Dermis blood vessel endothelial cell (primary cell): ENCODE measurements at regions not wholly inside any gene's neighbourhood (a gene's known extent, or its start where the extent isn't known, plus 50 kb on each side); places are given as distances from the start of the nearest gene placed in this dataset.
"Not testable (repeated sequence)": the region's sequence is repeated elsewhere in the genome, so short reads cannot be mapped to it uniquely, and the experiment has no call there.

Experiments used
- DNase-seq: peaks from one replicate; pipeline ENCODE4 v3.0.0; 2010

DNA sequence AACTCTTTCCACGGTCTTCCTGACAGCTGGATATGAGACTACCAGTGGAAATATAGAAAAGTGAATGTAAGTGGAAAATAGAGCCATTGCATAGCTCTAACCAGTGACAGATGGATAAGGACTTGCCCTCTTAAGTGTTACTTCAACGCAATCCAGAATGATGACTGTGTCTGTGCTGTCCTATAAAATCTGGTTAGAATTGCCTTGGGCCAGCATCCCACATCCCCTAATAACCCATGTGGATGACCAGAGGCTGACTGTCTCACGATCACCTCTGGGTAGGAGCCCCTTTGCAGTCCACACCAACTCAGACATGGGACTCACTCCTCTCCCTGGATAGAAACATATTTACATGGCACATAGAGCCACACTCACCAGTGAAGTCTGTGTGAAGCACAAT lies 186.6 kb downstream of the C1D start:
- DNase-seq = no peak

GRCh38 chr2:67877301-67877700 lies 185.5 kb downstream of the C1D start:
- DNase-seq = no peak

DNA sequence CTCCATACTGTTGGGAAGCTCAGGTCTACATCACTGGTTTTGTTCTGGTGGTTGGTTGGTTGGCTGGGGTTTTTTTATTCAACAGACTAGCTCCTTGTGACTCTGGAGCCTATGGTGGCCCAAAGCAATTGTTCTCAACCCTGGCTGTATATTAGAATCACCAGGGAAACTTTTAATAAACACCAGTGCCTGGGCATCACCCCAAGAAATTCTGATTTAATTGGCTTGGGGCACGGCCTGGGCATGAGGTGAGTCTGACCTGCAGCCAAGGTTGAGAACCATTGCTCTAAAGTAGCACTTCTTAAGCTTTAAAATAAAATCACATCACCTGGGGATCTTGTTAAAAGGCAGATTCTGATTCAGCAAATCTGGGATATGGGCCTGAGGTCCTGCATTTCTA lies 184.1 kb downstream of the C1D start:
- no peak for DNase-seq

GRCh38 chr2:67879586-67880290 lies 183.1 kb downstream of the C1D start:
- peak; percentile 64 for DNase-seq

GRCh38 chr2:67880291-67880761 lies 182.5 kb downstream of the C1D start:
- peak; percentile 73 for DNase-seq

DNA sequence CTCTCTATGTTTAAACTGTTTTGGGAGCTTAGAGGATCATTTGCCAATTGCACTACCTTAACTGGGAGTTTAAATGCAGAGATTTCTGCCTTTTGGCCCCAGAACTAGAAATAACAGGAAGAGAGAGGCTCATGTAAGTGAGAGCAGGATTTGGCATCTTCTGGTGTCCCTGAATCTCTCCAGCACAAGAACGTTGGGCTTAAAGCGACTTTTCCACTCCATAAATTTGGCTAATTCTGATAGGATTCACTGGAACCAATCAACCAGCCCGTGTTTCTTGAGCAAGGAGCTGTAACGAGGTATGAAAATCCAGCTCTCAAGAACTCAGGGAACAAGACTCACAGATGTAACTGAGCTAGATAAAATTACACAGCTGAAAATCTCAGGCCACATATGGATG lies 181.0 kb downstream of the C1D start:
- no peak for DNase-seq

- peak; percentile 62 for DNase-seq
These were observed 179.3 kb downstream of the C1D start for GRCh38 chr2:67883316-67884087.

DNA sequence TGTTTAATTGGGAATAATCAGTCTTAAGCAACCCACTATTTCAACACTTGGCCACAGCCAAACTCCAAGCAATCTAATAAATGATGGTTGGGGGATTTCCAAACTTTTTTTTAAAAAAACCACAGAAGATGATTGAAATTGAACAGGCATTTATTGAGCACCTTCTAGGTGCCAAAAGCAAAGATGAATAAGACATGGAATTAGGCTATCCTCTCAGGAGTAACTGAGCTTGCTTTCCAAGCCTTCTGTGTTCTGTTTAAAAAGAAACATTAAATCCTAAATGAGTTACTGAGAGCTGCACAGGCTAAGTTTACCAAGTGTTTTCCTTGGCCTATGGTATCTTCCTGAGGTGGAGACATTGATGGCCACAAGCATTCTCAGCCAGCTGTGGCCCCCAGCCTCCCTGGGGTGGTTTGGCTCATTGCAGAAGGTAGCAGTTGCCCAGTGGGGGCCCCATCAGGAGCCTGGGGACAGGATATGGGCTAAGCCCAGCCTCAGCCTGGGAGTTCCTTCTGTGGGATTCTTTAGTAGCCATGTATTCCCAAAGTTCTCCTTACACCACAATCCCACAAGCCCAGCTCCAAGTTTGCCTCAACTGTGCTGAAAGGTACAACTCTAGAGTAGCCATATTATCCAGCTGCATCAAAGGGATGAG lies 174.3 kb downstream of the C1D start:
- no peak for DNase-seq

DNA sequence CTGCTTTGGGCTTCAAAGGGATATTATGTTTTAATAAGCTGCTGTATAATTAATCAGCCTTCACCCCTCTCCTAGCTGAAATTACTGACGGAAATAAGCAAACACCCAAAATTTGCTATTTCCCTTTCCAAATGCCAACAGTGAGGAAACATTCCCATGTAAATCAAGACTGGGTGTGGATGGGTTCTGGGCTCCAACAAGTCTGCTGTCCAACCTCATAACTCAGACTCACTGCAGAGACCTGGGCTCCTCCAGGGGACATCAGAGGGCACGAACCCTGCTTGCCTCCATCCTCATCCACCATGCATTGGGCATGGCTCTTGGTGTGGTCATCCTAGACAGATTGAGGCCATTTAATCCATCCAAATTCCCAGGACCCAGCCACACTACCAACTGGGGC lies 173.7 kb downstream of the C1D start:
- DNase-seq = no peak

GRCh38 chr2:67891642-67892041 lies 171.2 kb downstream of the C1D start:
- no peak for DNase-seq

GRCh38 chr2:67892339-67892846 lies 170.4 kb downstream of the C1D start:
- no peak for DNase-seq

GRCh38 chr2:67895227-67895941 lies 167.4 kb downstream of the C1D start:
- peak; percentile 62 for DNase-seq

GRCh38 chr2:67896076-67896475 lies 166.7 kb downstream of the C1D start:
- DNase-seq = no peak

- DNase-seq = no peak
These were observed 166.3 kb downstream of the C1D start for GRCh38 chr2:67896476-67896875.

DNA sequence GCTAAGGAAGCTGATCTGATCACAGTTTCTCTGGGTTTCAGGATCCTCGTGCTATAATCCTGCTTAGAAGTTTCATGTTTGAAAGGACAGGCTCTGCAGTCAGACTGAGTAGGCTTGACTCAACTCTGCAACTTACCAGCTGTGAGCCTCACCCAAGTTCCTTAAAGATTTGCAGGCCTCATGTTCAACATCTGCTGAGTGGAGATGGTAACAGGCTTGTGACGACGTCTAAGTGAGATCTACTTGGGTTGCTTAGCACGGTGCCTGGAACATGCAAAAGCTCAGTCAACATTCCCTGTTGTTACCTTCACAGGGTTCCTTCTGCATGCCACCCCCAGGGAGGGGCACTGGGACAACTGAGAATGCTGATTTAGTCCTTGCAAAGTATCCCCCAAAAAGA lies 164.2 kb downstream of the C1D start:
- no peak for DNase-seq

DNA sequence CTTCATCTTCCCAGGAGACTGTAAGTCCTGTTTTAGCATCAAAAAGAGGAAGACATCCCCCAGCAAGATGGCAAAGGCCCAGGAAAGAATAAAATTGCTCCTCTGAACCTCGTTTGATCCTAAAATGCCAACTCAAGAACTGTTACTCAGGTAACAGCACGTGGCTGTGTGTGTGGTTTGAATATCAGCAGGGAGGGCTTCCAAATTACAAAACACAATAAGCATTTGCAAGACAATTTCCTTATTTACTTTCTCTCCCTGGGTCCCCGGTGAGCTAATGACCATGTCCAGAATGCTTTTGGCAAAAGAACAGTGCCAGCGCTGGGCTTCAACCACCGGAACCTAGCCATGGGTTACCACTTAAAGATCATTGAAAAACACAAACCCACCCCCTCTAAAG lies 163.6 kb downstream of the C1D start:
- no peak for DNase-seq

DNA sequence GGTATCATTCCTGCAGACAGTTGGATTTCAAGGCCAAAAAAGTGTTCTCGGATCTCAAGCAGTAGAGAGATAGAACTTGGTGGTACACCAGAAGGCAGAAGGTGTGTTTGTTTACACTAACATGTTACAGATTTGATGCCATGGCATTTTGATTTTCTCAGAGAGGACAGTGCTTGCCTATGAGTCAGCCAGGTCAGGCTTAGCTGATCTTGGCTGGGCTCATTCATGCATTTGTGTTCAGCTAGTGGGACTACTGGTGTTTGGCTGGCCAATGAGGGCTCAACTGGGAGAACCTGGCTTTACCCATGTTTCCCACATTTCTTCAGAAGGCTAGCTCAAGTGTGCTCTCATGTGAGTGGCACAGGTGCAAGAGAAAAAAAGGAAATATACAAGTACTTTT lies 162.0 kb downstream of the C1D start:
- no peak for DNase-seq

- DNase-seq = no peak
These were observed 158.2 kb downstream of the C1D start for GRCh38 chr2:67904566-67904965.

DNA sequence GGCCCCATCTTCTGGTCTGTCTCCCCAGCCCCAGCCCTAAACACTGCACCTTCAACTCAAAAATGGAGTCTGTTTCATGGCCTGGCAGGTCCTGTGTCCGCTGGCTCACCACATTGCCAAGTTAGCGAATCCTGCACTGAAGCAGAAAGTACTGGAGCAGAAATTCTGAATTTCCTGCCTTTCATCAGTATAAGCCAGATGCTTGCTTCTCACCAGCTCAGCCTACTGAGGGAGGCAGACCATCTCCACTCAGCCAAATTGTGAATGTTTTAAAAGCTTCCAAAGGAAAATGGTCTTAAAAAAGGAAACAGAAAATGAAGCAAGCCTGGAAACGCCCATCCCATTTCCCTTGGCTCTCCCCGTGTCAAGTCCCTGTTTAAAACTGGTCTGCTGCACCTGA lies 157.8 kb downstream of the C1D start:
- no peak for DNase-seq

DNA sequence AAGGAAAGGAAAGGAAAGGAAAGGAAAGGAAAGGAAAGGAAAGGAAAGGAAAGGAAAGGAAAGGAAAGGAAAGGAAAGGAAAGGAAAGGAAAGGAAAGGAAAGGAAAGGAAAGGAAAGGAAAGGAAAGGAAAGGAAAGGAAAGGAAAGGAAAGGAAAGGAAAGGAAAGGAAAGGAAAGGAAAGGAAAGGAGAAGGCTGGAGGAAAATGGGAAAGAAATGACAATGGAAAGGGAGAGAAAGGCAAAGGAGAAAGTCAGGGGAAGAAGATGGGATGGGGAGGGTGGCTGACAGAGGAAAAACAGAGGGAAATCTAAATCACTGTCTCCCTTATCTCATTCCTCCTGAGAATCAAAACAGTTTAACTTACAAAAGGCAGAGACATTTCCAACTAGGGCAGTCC lies 156.3 kb downstream of the C1D start:
- DNase-seq = not testable (repeated sequence)

DNA sequence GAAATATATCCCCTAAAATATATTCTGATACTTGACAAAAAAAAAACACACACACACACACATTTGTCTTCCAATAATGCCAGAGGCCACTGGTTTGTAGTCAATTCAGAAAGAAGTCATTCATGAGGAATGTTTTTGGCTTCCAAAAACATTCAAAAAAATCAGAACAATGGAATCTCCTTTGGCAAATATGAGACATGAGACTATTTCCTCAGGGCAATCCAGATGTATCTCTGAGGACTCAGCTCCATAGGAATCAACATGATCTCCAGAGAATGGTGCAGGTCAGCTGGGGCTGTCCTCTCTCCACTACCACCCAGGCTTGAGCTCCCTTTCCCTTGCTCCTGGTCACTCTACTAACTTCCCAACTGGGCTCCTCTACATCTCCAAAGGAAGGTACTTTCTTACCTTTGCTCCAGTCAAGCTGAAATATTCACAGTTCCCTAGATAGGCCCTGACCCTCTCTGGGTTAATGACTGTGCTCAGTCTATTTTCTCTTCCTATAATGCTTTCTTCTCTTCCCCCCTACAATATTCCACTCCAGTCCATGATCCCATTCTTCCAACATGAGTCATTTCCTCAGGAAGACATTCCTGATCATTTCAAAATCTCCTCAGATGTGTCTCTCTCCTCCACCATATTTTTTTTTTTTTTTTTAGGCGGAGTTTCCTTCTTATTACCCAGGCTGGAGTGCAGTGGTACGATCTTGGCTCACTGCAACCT lies 145.3 kb downstream of the C1D start:
- DNase-seq = peak; percentile 92

DNA sequence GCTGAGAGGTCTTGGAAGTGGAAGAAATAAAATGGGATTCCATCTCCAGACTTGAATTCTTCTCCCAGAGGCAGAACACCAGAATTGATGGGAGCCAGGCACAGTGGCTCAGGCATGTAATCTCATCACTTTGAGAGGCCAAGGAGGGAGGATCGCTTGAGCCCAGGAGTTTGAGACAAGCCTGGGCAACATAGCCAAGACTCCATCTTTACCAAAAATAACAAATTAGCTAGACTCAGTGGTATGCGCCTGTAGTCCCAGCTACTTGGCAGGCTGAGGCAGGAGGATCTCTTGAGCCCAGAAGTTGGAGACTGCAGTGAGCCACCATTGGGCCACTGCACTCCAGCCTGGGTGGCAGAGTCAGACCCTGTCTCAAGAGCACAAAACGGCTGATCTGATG lies 144.3 kb downstream of the C1D start:
- DNase-seq = no peak
